Colonic mucosa (tissue), 4 donors: ENCODE measurements at regions not wholly inside any gene's neighbourhood (a gene's known extent, or its start where the extent isn't known, plus 50 kb on each side); places are given as distances from the start of the nearest gene placed in this dataset.

Experiments
- DNase-seq: peaks from one replicate; pipeline ENCODE4 v3.0.0-alpha.2; 2020
- H3K27ac ChIP-seq: fragments of 200-600 bp; one replicate; pipeline ENCODE4 v1.8.0; 2021
- H3K27me3 ChIP-seq: fragments of 200-600 bp; one replicate; pipeline ENCODE4 v1.8.0; 2021
- H3K36me3 ChIP-seq: fragments of 200-600 bp; one replicate; pipeline ENCODE4 v1.8.0; 2021
- H3K4me1 ChIP-seq: fragments of 200-600 bp; one replicate; pipeline ENCODE4 v1.8.0; 2021; ENCODE audit warnings: mild to moderate bottlenecking
- H3K4me3 ChIP-seq: fragments of 200-600 bp; one replicate; pipeline ENCODE4 v1.8.0; 2021
- H3K9ac ChIP-seq, 2 donors: one replicate each; pipeline ENCODE4 v1.7.0; 2013; ENCODE audit warnings: control low read depth in 2 of 2, low read depth in 2 of 2, low read length in 2 of 2
- H3K9me3 ChIP-seq: fragments of 200-600 bp; one replicate; pipeline ENCODE4 v1.8.0; 2021
- intact Hi-C: fragments of 100-400 bp; cut with DNase I; formaldehyde crosslinking; loops from one replicate; pipeline ENCODE4 v1.14.1; 2022
- TF ChIP-seq, protein P1 (sequence below): fragments of 200-600 bp; IDR thresholded peaks from one replicate; pipeline ENCODE4 v1.8.0; 2022; ENCODE audit warnings: antibody characterized with exemption, mild to moderate bottlenecking
- donor health status: healthy.
- donor health status: DM: no; HTN: no; CAD: no.
- donor health status: DM: no; HTN: no; CAD: no.

DNA sequence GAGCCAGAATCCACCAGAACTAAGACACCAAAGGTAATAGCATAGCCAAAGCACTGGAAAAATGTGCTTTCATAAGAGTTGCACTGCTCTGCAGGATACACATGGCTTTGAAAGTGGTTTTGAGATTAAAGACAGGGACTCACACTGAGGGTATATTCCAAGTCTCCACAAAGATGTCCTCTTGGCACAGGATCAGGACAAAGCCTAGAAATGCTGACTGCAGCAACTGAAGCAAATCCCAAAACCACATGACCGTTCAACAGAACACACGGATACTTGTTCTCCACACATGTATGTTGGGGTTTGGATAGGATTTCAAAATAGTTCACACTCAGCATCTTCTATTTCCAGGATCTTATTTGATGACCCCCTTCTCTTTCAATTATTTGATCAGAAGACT lies 364.3 kb upstream of the HSF2 start:
- Histone ChIP-seq H3K4me3 (no peak overlapping the region), H3K4me1 (no peaks in the 10 kb centered on the region), H3K36me3 (no peaks in the 10 kb centered on the region), H3K27me3 (no peaks in the 10 kb centered on the region), H3K27ac (no peak overlapping the region), H3K9me3 (no peaks in the 10 kb centered on the region), H3K9ac (no peak overlapping the region)
- no peak for DNase-seq
- TF ChIP-seq, protein P1, sequence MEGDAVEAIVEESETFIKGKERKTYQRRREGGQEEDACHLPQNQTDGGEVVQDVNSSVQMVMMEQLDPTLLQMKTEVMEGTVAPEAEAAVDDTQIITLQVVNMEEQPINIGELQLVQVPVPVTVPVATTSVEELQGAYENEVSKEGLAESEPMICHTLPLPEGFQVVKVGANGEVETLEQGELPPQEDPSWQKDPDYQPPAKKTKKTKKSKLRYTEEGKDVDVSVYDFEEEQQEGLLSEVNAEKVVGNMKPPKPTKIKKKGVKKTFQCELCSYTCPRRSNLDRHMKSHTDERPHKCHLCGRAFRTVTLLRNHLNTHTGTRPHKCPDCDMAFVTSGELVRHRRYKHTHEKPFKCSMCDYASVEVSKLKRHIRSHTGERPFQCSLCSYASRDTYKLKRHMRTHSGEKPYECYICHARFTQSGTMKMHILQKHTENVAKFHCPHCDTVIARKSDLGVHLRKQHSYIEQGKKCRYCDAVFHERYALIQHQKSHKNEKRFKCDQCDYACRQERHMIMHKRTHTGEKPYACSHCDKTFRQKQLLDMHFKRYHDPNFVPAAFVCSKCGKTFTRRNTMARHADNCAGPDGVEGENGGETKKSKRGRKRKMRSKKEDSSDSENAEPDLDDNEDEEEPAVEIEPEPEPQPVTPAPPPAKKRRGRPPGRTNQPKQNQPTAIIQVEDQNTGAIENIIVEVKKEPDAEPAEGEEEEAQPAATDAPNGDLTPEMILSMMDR, result no peak
- intact Hi-C loops, result no loop called here

DNA sequence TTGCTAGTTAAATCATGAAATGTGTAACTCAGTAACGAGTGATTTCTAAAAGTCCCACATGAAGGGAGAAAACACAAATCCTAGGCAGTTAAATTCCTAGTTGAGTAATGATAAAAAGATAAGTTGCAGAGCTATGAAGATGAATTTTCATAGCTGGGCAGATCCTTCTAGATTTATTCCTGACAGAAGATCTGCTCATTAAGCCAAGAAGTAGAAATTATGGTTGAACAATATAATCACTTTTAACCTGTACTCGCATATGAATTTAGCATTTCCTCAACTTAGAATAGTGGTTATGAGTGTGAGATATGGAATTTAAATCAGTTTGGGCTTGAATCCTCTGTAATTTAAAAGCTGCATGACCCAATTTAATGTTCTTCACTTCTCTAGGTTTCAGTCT lies 359.2 kb upstream of the HSF2 start:
- intact Hi-C loops, result no loop called here
- TF ChIP-seq, protein P1, result no peak
- Histone ChIP-seq H3K9me3 (no peaks in the 10 kb centered on the region), H3K36me3 (no peaks in the 10 kb centered on the region), H3K9ac (no peak overlapping the region), H3K27ac (no peak overlapping the region), H3K4me1 (no peaks in the 10 kb centered on the region), H3K4me3 (no peak overlapping the region), H3K27me3 (no peaks in the 10 kb centered on the region)
- no peak for DNase-seq

DNA sequence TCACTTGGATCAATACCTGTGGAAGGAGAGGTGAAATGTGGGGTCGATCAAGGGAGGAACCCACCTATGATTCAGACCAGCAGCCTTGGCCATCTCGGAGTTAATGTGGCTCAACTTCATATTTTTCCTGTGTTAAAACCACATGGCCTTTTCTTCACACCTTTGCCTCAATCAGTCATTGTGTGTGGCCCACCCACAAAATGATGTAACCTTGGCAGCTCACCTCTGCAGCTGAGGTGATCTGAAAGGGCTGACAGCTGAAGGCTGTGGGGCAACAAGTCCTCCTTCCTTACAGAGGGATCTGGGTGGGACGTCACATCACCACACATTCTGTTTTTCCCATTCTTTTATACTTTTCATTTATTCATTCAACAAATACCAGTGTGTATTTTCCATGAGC lies 357.1 kb upstream of the HSF2 start:
- DNase-seq, result no peak
- Histone ChIP-seq H3K4me1 (no peaks in the 10 kb centered on the region), H3K9me3 (no peaks in the 10 kb centered on the region), H3K36me3 (no peaks in the 10 kb centered on the region), H3K27ac (no peak overlapping the region), H3K27me3 (no peaks in the 10 kb centered on the region), H3K9ac (no peak overlapping the region), H3K4me3 (no peak overlapping the region)
- TF ChIP-seq, protein P1, result no peak
- intact Hi-C loops, result no loop called here

DNA sequence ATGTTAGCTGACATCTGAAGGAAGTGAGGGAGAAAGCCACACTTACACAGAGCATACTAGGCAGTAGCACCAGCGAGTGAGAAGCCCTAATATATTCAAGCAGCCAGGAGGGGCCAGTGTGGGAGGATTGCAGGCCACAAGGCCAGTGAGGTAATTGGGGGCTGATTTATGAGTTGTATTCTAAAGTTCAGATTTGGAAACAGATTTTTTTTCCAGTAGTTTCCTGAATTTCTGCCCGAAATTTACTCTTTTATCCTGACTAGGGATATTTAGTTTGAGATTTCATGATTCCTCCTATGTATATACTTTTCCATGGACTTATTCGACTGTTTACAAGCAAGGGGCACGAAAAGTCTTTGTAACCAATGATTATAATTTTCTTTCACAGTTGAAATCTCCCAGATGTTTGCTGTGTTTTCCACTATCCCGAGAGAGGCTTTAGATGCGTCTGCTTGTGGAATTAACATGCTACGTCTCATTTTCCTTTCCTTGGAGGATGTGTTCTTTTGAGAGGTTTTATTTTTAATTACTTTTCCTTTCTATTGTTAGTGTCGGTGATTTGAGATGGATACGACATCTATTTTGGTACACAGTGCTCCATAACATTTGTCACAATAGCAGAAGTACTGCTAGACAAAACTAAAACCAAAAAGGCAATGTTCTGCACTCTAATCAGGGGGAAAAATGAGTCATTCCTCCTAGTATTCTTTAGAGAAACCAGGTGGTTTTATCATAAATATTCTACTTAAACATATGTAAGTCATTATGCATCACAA lies 356.3 kb upstream of the HSF2 start:
- Histone ChIP-seq H3K9ac (no peak overlapping the region), H3K36me3 (no peaks in the 10 kb centered on the region), H3K9me3 (no peaks in the 10 kb centered on the region), H3K4me1 (no peaks in the 10 kb centered on the region), H3K4me3 (no peak overlapping the region), H3K27me3 (no peaks in the 10 kb centered on the region), H3K27ac (no peak overlapping the region)
- no peak for DNase-seq
- TF ChIP-seq, protein P1, result no peak
- intact Hi-C loops, result no loop called here

DNA sequence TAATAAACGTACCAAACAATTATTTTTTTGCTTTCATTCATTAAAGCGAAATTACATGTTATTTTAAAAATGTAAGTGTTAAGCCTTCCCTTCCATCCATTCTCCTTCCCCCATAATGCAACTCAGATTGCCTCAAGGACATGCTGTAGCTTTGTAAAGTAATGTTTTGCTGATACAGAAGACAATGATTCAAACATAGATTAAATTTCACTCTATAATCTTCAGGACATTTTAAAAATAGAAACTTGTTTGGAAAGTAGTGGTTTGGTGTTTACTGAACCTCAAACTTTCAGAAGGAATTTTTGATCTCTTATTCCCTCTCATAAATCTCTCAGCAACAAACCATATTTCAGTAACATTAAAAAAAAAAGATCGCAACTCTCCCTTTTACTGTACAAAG lies 350.9 kb upstream of the HSF2 start:
- no peak overlapping the region for H3K27ac ChIP-seq

More for the DNA sequence above, 350.9 kb upstream of the HSF2 start:
- no peaks in the 10 kb centered on the region for H3K36me3 ChIP-seq
- H3K9me3 ChIP-seq, result no peaks in the 10 kb centered on the region
- TF ChIP-seq, protein P1, result no peak
- intact Hi-C loops, result no loop called here
- no peak overlapping the region for H3K4me3 ChIP-seq
- no peak for DNase-seq
- H3K27me3 ChIP-seq, result no peaks in the 10 kb centered on the region
- no peaks in the 10 kb centered on the region for H3K4me1 ChIP-seq
- H3K9ac ChIP-seq, result no peak overlapping the region
